Chondrocyte (in vitro differentiated cells): ENCODE measurements at regions not wholly inside any gene's neighbourhood (a gene's known extent, or its start where the extent isn't known, plus 50 kb on each side); places are given as distances from the start of the nearest gene placed in this dataset.

Experiments used
- DNase-seq: peaks from one replicate; pipeline ENCODE4 v3.0.0; 2021; ENCODE audit warnings: mixed read lengths, low spot score
- H3K27ac Mint-ChIP-seq: one replicate; pipeline ENCODE4 v1.8.0; 2021; ENCODE audit warnings: mild to moderate bottlenecking, moderate library complexity, mixed read lengths; ENCODE audit not compliant: unreplicated experiment
- H3K27me3 Mint-ChIP-seq: 2 replicates; pipeline ENCODE4 v1.8.0; 2021; ENCODE audit warnings: low read depth, mixed read lengths
- H3K36me3 Mint-ChIP-seq: 2 replicates; pipeline ENCODE4 v1.8.0; 2021; ENCODE audit warnings: low read depth, mixed read lengths
- H3K4me1 Mint-ChIP-seq: 2 replicates; pipeline ENCODE4 v1.8.0; 2021; ENCODE audit warnings: low read depth, mild to moderate bottlenecking, mixed read lengths
- H3K4me3 Mint-ChIP-seq: one replicate; pipeline ENCODE4 v1.8.0; 2021; ENCODE audit warnings: mild to moderate bottlenecking, moderate library complexity, mixed read lengths; ENCODE audit not compliant: unreplicated experiment
- H3K9me3 Mint-ChIP-seq: 2 replicates; pipeline ENCODE4 v1.8.0; 2021; ENCODE audit warnings: low read depth, mixed read lengths
- CTCF ChIP-seq: fragments of 200-600 bp; sonication (generic); IDR thresholded peaks from 2 replicates; pipeline ENCODE4 v1.5.0; 2021; ENCODE audit warnings: antibody characterized with exemption, mild to moderate bottlenecking, moderate library complexity

DNA sequence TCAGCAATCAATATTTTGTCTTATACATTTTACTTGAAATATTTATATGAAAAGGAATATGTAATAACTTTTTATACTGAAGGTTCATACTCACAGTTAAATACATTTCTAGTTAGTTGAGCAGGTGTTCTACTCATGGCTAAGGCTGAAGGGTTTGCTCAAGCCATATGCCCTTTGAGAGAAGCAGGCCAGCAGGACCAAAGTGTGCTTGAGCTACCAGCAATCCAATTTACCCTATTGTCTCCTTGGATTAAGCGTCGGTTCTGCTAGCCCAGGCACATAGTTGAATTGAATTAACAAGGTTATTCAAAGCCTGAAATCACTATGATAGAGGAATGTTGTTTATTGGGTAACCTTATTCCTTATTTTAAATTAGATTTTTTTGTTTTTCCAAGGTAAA is 151.5 kb upstream of the BACE2 start:
- no peak for DNase-seq
- Mint-ChIP-seq H3K36me3 (no peaks in the 10 kb centered on the region), H3K27ac (no peak overlapping the region), H3K9me3 (no peaks in the 10 kb centered on the region), H3K4me3 (no peak overlapping the region), H3K27me3 (peaks cover 2% of the 10 kb centered on the region), H3K4me1 (no peaks in the 10 kb centered on the region)
- no peak for TF ChIP-seq CTCF

DNA sequence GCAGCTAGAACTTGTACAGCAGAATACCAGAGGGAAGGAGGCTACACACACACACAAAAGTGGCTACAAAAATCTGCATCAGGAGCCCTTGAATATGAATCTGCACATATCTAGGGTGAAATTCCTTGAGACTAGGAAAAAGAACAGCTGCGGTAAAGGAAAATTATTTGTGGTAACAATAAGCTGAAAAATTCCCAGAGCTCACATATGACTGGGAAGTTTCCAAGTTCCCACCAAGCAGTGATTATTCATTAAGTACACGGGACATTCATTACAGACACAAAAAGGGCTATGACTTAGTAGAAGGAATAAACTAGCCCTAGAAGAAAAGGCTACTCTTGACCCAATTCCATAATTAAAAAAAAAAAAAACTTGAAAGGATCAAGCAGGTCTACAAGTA is 149.5 kb upstream of the BACE2 start:
- no peak overlapping the region for H3K27ac Mint-ChIP-seq

DNA sequence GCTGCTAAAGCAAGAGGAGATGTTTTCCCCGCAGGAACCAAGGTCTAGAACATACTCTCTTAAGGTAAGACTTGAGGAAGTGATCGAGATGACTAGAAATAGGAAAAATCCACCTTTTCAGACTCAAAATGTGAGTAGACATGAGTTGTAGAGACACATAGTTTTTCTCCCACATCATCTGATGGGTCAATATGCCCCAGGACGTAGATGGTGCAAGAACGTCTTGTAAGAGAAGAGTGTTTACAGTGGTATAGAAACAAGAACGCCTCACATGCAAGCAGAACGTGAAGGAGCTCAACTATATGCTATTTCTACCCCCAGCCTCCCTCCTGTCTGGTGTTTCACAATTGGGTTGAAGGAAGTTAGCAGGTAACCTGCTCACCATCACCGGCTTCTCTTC is 144.0 kb upstream of the BACE2 start:
- H3K9me3 Mint-ChIP-seq = peaks cover 13% of the 10 kb centered on the region
- no peaks in the 10 kb centered on the region for H3K4me1 Mint-ChIP-seq
- TF ChIP-seq CTCF = no peak
- no peak overlapping the region for H3K27ac Mint-ChIP-seq
- no peaks in the 10 kb centered on the region for H3K36me3 Mint-ChIP-seq
- DNase-seq = no peak
- H3K27me3 Mint-ChIP-seq = peaks cover 4% of the 10 kb centered on the region
- H3K4me3 Mint-ChIP-seq = no peak overlapping the region

More for the DNA sequence above, 149.5 kb upstream of the BACE2 start:
- no peaks in the 10 kb centered on the region for H3K9me3 Mint-ChIP-seq
- no peaks in the 10 kb centered on the region for H3K36me3 Mint-ChIP-seq
- no peak overlapping the region for H3K4me3 Mint-ChIP-seq
- DNase-seq = no peak
- H3K27me3 Mint-ChIP-seq = peaks cover 4% of the 10 kb centered on the region
- no peak for TF ChIP-seq CTCF
- H3K4me1 Mint-ChIP-seq = no peaks in the 10 kb centered on the region

GRCh38 chr21:41024341-41024740 is 143.6 kb upstream of the BACE2 start:
- peaks cover 13% of the 10 kb centered on the region for H3K9me3 Mint-ChIP-seq
- no peak for DNase-seq
- H3K27me3 Mint-ChIP-seq = peaks cover 7% of the 10 kb centered on the region
- no peak overlapping the region for H3K4me3 Mint-ChIP-seq
- TF ChIP-seq CTCF = no peak
- H3K27ac Mint-ChIP-seq = no peak overlapping the region
- no peaks in the 10 kb centered on the region for H3K36me3 Mint-ChIP-seq
- H3K4me1 Mint-ChIP-seq = no peaks in the 10 kb centered on the region

GRCh38 chr21:41024746-41025254 is 143.2 kb upstream of the BACE2 start:
- Mint-ChIP-seq H3K4me1 (no peaks in the 10 kb centered on the region), H3K27me3 (peaks cover 7% of the 10 kb centered on the region), H3K27ac (no peak overlapping the region), H3K4me3 (no peak overlapping the region), H3K9me3 (peaks cover 13% of the 10 kb centered on the region), H3K36me3 (no peaks in the 10 kb centered on the region)
- DNase-seq = no peak
- no peak for TF ChIP-seq CTCF
